ENCODE measurements at regions not wholly inside any gene's neighbourhood (a gene's known extent, or its start where the extent isn't known, plus 50 kb on each side); places are given as distances from the start of the nearest gene placed in this dataset.

- ChIA-PET CTCF (interaction anchor here (0.5 kb wide), 1 partner anchor 63 kb away, joined by 3 read pairs; no protein-coding TSS in a partner anchor), POLR2A (ENCODE audit: unreplicated experiment) (no interaction called here)
- H3K4me2 ChIP-seq (ENCODE audit: low read length), result no peak overlapping the region
- no peak for ATAC-seq
- H2AFZ ChIP-seq (ENCODE audit: low read length), result no peak overlapping the region
- no peak overlapping the region for H3K4me3 ChIP-seq (ENCODE audit: low read length)
- H3K79me2 ChIP-seq (ENCODE audit: low read length), result no peaks in the 10 kb centered on the region
- H3K36me3 ChIP-seq (ENCODE audit: low read depth, low read length), result no peaks in the 10 kb centered on the region
- H3F3A ChIP-seq (ENCODE audit: low read length, unreplicated experiment), result no peaks in the 10 kb centered on the region
- no peak overlapping the region for H3K27ac ChIP-seq (ENCODE audit: low read length)
- no peaks in the 10 kb centered on the region for H3K9me2 ChIP-seq (replicated peaks; ENCODE audit: low read length)
- no peak for TF ChIP-seq CTCF (conservative IDR thresholded peaks at IDR 0.05; ENCODE audit: low read depth, low read length)
- TF ChIP-seq EZH2phosphoT487 (IDR thresholded peaks at IDR 0.05; ENCODE audit: borderline replicate concordance, low read length), result no peak
- TF ChIP-seq EZH2 (IDR thresholded peaks at IDR 0.05; ENCODE audit: low read length, unreplicated experiment), result no peak
- H3K9ac ChIP-seq (ENCODE audit: low read length), result no peak overlapping the region
- no TSS peak for BruUV-seq (replicated peaks)
- no peaks in the 10 kb centered on the region for H3K4me1 ChIP-seq (ENCODE audit: insufficient read depth, low read length)
- no peaks in the 10 kb centered on the region for H4K20me1 ChIP-seq (ENCODE audit: low read length)
- no peaks in the 10 kb centered on the region for H3K9me3 ChIP-seq (ENCODE audit: low read length)
- DNase-seq, result no peak
- intact Hi-C loops (cut with micrococcal nuclease), result no loop called here
- H3K27me3 ChIP-seq (ENCODE audit: low read length), result no peaks in the 10 kb centered on the region
These were observed 205.7 kb upstream of the TET2 start for GRCh38 chr4:104940927-104941326.

- H3K4me3 ChIP-seq (ENCODE audit: low read length), result no peak overlapping the region
- no TSS peak for BruUV-seq (replicated peaks)
- peak; percentile 14 for DNase-seq
- peak; percentile 35; the same call in 1 of the 2 replicates for ATAC-seq
- no peak overlapping the region for H3K9ac ChIP-seq (ENCODE audit: low read length)
- POLR2A ChIA-PET (ENCODE audit: unreplicated experiment), result no interaction called here
- CTCF ChIA-PET, result no interaction called here
- no peak for TF ChIP-seq CTCF (conservative IDR thresholded peaks at IDR 0.05; ENCODE audit: low read depth, low read length)
- TF ChIP-seq EZH2 (IDR thresholded peaks at IDR 0.05; ENCODE audit: low read length, unreplicated experiment), result no peak
- no peak for TF ChIP-seq EZH2phosphoT487 (IDR thresholded peaks at IDR 0.05; ENCODE audit: borderline replicate concordance, low read length)
- no peaks in the 10 kb centered on the region for H3K79me2 ChIP-seq (ENCODE audit: low read length)
- no peaks in the 10 kb centered on the region for H3K4me1 ChIP-seq (ENCODE audit: insufficient read depth, low read length)
- H3K36me3 ChIP-seq (ENCODE audit: low read depth, low read length), result no peaks in the 10 kb centered on the region
- no peaks in the 10 kb centered on the region for H3F3A ChIP-seq (ENCODE audit: low read length, unreplicated experiment)
- H3K9me2 ChIP-seq (replicated peaks; ENCODE audit: low read length), result no peaks in the 10 kb centered on the region
- intact Hi-C loops (cut with micrococcal nuclease), result no loop called here
- no peak overlapping the region for H3K27ac ChIP-seq (ENCODE audit: low read length)
- no peaks in the 10 kb centered on the region for H4K20me1 ChIP-seq (ENCODE audit: low read length)
- H3K4me2 ChIP-seq (ENCODE audit: low read length), result no peak overlapping the region
- H3K27me3 ChIP-seq (ENCODE audit: low read length), result no peaks in the 10 kb centered on the region
- no peak overlapping the region for H2AFZ ChIP-seq (ENCODE audit: low read length)
- no peaks in the 10 kb centered on the region for H3K9me3 ChIP-seq (ENCODE audit: low read length)
These were observed 205.0 kb upstream of the TET2 start for GRCh38 chr4:104941661-104942062.

- no peak for ATAC-seq
- ChIA-PET CTCF (no interaction called here), POLR2A (ENCODE audit: unreplicated experiment) (no interaction called here)
These were observed 203.5 kb upstream of the TET2 start for GRCh38 chr4:104942990-104943743.

More at GRCh38 chr4:104942990-104943743, 203.5 kb upstream of the TET2 start:
- no peak for DNase-seq
- Histone ChIP-seq H3K4me3 (ENCODE audit: low read length) (no peak overlapping the region), H3F3A (ENCODE audit: low read length, unreplicated experiment) (no peaks in the 10 kb centered on the region), H2AFZ (ENCODE audit: low read length) (no peak overlapping the region), H3K9me2 (replicated peaks; ENCODE audit: low read length) (no peaks in the 10 kb centered on the region), H3K27me3 (ENCODE audit: low read length) (no peaks in the 10 kb centered on the region), H3K36me3 (ENCODE audit: low read depth, low read length) (no peaks in the 10 kb centered on the region), H3K27ac (ENCODE audit: low read length) (no peak overlapping the region), H3K9me3 (ENCODE audit: low read length) (no peaks in the 10 kb centered on the region), H4K20me1 (ENCODE audit: low read length) (no peaks in the 10 kb centered on the region), H3K4me2 (ENCODE audit: low read length) (no peak overlapping the region), H3K4me1 (ENCODE audit: insufficient read depth, low read length) (no peaks in the 10 kb centered on the region), H3K79me2 (ENCODE audit: low read length) (no peaks in the 10 kb centered on the region), H3K9ac (ENCODE audit: low read length) (no peak overlapping the region)
- intact Hi-C loops (cut with micrococcal nuclease), result no loop called here
- no TSS peak for BruUV-seq (replicated peaks)
- TF ChIP-seq EZH2 (IDR thresholded peaks at IDR 0.05; ENCODE audit: low read length, unreplicated experiment) (no peak), EZH2phosphoT487 (IDR thresholded peaks at IDR 0.05; ENCODE audit: borderline replicate concordance, low read length) (no peak), CTCF (conservative IDR thresholded peaks at IDR 0.05; ENCODE audit: low read depth, low read length) (no peak)

Measured in PC-3 (cell line).